HTR-8/SVneo (cell line): ENCODE measurements at regions not wholly inside any gene's neighbourhood (a gene's known extent, or its start where the extent isn't known, plus 50 kb on each side); places are given as distances from the start of the nearest gene placed in this dataset.

Experiments used
- DNase-seq: peaks from one replicate; pipeline ENCODE4 v3.0.0; 2011; ENCODE audit warnings: low spot score, mixed read lengths; ENCODE audit not compliant: insufficient read length
- FAIRE-seq: peaks from 2 replicates; lab custom pipeline; 2011; peaks lifted over from hg19 to GRCh38; lab: Jason Lieb, UNC

DNA sequence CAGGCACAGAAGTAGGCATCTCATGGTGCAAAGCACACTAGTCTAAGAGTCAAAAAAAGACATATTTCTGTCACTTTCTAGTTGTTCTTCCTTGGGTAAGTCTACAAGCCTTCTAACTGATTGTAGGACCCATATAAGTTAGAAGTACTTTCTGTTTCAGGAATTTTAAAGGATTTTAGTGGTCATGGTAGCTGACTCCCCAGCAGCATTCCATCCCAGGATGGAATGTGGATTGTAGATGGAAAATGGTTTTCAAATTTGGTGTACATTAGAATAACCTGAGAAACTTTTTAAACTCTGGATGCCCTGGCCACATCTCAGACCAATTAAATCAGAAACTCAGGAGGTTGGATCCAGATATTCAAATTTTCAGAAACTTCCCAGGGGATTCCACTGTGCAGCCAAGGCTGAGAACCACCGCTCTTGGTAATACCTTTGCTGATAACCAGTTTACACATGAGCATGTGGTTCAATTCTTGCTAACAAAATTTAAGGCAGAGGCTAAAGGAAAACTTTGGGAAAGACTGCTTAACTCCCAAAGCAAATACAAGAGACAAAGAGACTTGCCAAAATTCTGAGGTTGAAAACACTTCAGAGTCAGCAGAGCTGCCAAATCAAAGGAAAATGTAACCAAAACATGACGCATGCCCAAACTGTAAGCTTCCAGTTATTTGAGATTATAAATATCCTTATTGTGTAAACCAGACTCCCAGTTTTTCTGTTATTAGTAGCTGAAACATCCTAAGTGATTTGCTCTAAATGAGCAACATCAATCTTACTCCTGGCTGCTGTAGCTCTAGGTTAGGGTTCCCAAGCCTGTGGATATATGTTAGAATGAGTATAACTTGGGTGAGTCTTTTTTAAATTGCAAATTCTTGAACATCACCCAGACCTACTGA lies 145.4 kb upstream of the MTAP start:
- no peak for FAIRE-seq

DNA sequence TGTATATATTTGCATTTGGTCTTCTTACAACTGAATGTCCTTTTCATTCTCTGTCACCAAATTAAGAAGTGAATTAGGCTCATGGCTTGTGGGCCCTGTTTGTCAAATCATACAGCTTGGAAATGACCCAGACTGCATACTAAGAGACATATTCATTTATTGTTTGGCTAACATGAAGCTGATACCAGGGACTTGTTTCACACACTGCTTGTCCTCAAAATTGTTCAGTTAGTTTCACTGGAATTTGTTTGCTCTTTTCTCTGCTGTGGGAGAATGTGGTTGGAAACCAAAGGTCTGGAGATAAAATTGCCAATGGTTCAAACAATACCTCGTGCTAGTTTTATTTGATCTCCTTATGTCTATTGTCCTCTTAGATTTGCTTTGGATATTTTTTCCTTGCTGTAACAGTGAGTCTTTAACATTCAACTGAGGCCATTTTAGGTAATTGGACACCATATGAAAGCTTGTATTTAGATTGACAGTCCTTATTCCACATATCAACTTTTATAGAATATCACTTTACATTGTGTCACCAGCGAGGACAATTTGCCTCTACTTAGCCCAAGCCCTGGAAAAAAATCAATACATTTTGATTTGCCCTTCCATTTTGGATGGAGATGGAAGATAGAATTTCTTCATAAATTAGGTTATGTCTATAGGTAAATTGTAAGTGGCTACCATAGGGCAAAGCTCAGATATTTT lies 144.3 kb upstream of the MTAP start:
- FAIRE-seq: no peak

More for the DNA sequence above, 145.4 kb upstream of the MTAP start:
- DNase-seq: no peak

DNA sequence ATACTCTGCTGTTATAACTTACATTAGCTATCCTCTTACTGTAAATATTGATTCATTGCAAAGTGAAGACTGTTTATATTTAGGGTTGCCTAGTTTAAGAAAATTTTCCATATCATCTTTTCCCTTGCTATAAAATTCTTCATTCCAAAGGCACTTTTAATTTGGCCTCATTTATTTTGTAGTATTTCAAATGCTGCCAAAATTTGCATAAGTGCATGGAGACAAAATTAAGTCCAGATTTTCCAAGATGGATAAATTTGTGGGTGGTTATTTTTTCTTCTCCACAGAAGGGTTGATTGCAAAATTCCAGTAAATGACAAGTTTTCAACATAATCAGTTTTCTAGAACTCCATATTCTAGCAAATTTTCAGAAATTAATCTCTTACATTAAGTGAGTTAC lies 141.5 kb upstream of the MTAP start:
- no peak for FAIRE-seq

More for the DNA sequence above, 144.3 kb upstream of the MTAP start:
- DNase-seq: no peak

DNA sequence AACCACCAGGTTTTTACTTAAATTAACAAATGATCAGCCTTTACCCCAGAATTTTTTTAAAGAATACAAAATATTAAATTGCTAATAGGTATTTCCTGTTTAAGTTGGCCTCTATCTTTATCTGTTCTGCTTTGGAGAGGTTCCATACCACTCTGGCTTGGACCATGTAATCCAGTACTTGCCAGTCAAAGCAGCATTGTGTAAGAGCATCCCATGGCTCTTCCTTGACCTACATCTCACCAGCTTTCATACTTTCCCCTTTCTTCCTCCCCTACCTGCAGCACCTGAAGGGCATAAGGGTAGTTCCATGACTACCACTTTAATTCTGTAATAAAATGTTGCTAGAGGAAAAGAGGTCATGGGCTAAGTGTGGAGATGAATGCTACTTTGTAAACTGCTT lies 140.8 kb upstream of the MTAP start:
- no peak for FAIRE-seq
- DNase-seq: no peak

More for the DNA sequence above, 141.5 kb upstream of the MTAP start:
- DNase-seq: no peak

DNA sequence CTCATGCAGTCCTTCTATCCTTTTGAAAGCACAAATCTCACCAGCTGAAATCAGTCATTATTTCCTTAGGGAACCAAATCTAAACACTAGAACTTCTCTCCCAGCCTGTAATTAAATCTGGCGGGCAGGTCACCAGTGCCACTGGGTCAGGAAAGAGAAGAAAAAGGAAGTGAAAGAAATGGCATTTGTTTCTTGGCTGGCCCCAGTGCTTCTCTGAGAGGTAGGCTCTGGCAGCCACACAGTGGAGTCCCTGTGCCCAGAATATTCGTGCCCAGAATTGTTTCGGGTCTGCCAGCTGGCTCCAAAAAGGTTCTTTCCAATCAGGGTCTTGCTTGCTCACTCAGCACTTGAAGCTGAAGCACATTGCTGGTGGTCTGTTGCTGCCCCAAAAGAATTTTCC lies 133.9 kb upstream of the MTAP start:
- DNase-seq (no peak), FAIRE-seq (no peak)

DNA sequence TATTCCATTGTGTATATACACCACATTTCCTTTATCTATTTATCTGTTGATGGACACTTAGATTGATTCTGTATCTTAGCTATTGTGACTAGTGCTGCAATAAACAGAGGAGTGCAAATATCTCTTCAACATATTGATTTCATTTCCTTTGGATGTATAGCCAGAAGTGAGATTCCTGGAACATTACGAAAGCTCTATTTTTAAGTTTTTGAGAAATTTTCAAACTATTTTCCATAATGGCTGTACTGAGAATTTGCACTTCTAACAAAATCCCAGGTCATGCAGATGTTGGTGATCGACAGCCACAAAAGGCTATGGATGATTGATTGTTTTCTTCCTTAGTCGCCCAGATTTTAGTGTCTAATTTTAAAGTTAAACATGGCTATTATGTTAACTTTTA lies 132.7 kb upstream of the MTAP start:
- FAIRE-seq: no peak
- no peak for DNase-seq

DNA sequence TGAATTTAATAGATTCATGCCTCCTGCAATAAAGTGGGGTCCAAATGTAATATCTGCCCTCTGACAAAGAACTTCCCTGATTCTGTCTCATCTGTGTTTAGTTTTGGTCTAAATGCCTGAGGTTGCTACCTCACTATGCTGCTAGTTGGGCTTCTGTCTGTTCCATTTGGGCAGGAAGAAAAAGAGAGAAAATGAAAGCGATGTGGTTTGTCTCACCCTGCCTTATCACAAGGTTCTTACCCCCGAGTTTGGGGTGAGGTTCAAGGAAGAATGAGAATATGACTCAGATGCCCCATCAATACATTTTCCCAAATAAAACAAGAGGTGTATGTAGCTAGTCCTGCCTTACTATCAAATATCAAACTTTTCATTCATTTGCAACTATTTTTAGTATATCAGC lies 132.1 kb upstream of the MTAP start:
- FAIRE-seq: no peak
- no peak for DNase-seq

DNA sequence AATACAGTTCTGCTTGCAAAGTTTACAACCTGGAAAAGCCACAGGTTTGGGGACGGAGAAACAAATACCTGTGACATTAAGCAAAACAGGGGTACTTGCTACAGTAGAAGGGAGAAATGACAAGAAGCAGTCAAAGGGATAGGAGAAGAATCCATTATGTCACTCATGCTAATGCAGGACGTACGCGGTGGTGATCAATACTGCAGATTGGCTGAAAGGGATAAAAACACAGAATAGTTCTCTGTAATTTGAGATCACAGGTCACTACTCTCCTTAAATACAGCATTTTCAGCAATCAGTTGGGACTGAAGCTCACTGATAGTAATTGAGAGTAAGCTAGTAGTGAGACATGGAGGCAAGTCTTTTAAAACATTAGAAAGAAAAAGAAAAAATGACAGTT lies 130.3 kb upstream of the MTAP start:
- FAIRE-seq: no peak
- no peak for DNase-seq

DNA sequence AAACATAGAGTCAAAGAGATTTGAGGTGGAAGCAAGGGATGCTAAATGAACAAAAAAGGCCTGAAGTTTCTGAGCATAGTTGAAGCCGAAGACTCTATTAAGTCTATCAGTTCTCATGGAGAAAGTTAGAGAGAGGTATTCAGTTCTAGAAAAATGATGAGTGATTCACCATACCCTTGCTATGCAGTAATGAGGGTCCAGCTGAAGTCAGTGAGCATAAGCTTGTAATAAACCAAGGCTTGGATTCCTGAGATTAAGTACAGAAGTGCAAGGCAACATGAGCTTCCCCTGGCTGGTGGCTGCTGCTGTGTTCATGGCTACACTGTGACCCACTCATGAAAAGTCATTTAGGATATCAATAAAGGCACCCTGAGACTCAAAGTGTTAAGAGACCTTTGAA lies 129.7 kb upstream of the MTAP start:
- DNase-seq (no peak), FAIRE-seq (no peak)

DNA sequence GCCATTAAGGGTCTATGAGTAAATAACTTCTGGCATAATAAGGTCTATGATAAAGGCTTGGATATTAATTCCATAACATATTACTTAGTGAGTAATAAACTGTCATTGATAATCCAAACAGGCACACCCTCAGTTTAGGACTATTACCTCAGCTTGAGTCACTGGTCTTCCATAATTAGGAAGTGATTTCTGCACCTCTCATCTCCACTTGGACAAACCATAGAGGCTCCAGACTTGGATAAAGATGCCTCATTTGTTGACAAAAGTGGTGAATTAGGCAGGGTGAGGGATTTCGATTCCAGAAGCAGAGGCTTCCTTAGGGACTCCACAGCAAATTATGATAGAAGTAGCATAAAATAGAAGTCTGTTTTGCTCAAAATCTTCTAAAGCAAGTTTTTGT lies 127.5 kb upstream of the MTAP start:
- no peak for DNase-seq
- no peak for FAIRE-seq

DNA sequence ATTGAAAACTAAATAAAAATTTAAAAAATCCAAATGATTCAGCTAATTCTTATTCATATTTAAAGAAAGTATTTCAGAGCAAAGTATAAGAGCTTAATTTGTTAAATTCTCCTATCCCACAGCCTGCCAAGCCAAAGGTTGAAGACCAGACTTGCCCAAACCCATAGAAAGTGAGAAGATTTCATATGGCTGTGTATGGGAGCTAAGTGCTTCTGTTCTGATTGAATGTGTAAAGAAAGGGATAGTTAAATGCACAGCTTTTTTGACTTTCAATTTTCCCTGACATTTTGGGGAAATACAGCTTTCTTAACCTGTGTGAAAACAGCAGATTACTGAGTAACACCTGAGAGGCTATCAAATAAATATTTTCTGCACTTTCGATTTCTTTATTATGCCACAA lies 125.0 kb upstream of the MTAP start:
- FAIRE-seq (no peak), DNase-seq (no peak)

DNA sequence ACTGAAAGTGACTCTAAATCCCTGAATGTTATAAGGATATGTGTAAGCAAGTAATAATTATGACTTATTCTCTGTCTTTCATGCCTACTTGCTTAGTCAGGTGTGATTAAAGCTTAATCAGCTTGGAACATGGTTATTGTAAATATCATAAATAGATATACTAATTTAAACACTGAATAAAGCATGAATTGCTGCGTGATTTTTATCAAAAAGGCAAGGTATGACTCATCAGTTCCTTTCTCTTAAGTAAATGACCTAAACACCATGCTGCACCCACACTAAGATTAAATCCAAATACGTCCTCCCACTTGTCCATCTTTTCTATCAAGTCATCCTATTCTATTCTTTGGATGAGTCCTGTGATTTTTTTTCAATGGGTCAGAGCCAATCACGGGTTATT lies 124.6 kb upstream of the MTAP start:
- DNase-seq (no peak), FAIRE-seq (no peak)

DNA sequence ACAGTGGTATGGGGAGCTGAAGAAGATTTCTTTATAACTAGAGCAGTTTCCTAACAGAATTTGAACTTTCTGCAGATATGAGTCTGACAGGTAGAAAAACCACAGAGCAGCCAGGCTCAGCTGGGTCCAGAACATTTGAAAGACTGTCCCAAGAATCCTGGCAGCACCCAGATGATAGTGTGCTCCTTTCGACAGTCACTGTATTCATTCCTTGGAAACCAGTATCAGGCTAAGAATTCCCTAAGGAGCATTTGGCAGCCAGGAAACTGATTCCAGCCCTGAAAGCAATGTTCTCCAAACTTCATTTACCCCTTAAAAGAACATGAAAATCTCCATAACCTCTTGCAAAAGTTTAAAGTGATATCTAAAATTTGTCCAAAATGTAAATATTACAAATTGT lies 123.0 kb upstream of the MTAP start:
- DNase-seq (no peak), FAIRE-seq (no peak)

DNA sequence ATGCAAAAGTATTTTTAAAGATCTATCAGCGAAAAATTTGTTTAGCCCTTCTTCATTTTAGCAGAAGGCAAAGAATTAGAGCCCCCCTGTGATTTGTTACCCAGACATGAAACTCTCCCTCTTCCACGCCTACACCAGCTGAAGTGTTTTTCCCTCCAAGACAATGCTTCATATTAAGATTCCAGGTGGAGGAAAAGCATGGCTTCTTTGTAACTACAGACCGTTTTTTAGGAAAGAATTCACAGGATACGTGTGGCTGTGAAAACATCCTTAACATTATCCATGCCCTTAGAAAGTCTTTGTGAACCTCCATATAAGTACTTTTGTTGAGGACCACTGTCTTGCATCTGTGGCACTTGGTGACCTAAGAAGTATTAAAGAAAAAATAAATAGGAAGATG lies 121.8 kb upstream of the MTAP start:
- DNase-seq (no peak), FAIRE-seq (no peak)

DNA sequence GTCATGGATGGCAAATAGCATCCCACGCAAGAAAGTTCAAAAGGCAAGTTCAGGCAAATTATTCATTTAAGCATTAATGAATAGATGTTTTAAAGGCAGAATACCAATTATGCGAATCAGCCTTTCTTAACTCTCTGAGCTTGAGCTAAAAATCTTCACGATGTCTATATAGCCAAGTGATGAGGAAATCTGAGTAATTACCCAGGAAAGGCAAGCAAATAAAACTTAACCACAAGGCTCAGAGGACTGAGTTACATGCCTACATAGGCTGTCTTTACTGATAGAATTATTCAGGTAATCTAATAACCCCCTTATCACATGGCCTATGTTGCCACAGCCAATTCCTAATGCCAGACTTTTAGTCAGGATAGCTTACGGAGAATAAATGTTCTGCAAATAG lies 120.8 kb upstream of the MTAP start:
- FAIRE-seq: no peak
- DNase-seq: no peak

DNA sequence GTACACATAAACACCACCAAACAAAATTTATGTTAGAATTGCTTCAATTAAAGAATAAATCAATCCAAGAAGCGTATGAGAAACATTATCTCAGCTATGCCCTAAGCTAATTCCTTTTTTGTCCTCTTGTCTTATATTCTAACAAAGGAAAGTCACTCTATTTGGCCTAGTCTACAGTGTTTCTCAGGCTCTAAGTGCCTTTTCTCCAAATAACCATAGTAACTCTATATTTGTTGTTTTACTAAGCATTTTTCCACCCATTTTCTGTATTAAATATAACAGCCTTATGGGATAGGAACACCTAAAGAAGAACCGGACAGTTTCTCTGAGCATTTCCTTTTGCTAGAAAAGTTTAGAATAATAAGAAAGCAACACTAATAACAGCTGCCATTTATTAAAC lies 120.1 kb upstream of the MTAP start:
- no peak for FAIRE-seq
- DNase-seq: no peak

DNA sequence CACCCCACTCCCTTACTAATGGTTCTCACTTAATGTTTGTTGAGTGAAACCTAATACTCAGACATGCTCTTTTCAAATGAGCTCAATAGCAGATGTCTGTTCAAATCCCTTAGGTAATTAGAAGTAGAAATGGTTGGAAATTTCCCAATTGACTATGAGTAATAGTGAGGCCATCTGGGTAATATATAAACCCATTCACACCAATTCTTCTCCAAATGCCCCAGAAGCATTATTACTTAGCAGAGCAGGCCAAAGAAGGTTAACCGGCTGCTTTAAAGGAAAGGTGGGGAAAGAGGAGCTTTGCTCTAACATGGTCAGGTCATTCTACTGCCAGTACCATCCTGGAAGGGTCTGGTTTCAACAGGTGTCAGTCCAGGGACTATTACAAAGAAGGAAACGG lies 119.5 kb upstream of the MTAP start:
- DNase-seq (no peak), FAIRE-seq (no peak)

DNA sequence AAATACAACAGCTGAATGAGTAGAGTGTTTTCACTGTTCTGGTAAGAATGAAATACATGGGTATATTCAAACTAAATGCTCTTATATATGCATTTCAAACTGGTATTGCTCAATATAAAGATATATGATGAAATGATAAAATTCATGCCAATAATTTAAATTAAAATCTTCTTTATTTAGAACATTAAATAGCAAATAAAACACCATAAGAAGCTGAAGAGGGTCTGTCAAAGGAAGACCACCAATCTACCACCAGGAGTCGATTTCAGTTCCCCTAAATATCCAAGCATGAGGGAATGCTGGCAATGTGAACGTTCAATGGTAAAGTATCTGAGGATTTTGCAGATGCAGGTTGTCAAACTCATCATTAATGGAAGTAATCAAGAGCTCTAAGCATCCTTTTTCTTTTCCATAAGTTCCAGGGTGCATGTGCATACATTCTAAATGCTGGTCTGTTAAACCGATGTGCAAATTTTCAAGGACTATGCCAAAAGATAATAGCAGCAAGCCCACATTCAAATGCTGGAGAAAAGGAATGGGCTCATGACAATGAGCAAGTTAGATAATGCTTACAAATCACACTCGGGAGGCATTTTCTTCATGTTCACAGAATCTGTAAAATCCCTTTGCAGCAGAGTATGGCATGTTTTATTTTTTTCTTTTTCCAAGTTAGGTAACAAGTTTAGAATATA lies 118.8 kb upstream of the MTAP start:
- DNase-seq: no peak
- FAIRE-seq: no peak

DNA sequence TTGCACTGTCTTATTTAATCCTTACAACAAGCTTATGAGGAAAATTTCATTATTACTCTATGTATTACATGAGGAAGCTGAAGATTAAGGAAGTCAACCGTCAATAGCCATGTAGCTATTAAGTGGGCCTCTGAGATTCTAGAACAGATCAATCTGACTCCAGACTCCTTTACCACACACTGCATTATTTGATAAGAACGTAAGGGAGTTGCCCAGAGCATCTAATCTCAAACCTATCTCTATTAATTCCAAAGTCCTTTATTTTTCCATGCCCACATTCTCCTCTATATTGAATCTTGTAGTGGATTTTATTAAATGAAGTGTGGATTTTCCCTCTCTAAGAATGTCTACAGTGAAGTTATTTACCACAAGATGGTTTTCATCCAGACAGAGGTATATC lies 118.2 kb upstream of the MTAP start:
- FAIRE-seq (no peak), DNase-seq (no peak)

DNA sequence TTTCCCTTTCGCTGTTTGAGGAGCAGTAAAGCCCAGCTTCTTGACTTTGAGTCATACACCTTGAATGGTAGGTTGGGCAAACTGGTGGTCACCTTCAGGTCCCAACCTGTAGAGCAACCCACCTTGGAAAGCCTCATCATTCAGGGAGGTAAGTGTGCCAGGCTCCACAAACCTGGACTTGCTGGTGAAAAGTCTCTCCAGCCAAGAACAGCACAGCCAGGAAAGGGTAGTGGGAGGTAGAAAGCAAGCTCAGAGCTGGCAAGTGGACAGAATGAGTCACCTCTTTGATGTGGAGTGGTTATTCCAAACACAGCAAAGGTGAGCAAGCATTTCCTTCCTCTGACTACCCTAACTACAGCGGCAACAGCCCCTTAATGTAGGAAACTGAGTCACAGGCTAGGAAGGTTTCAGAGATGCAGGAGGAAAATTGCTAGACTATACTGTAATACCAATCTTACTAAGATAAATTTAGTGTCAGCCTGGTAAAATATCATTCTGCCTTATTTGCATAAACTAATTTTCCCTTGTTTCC lies 117.5 kb upstream of the MTAP start:
- FAIRE-seq (no peak), DNase-seq (no peak)

DNA sequence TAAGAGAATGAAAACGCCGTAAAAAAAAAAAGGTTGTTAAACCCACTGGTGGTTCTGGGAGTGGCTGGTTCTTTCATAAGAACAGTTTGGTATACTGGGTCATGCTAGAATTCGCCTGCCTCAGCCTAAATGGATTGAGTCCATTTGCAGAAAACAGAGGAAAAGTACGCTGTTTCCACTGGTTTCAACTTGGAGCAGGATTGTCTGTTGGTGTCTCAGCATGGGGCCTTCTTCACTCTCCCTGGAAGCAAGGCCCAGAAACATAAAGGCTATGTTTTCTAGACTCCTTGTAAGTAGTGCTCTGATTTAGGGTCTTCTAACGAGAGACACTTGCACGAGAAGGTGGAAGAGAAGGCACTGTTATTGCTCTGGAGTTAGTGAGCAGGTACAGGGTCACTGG lies 116.9 kb upstream of the MTAP start:
- DNase-seq: no peak
- no peak for FAIRE-seq
